GM12891 (cell line): ENCODE measurements at regions not wholly inside any gene's neighbourhood (a gene's known extent, or its start where the extent isn't known, plus 50 kb on each side); places are given as distances from the start of the nearest gene placed in this dataset.

Experiments used
- DNase-seq: peaks from one replicate; pipeline ENCODE4 v3.0.0; 2011; ENCODE audit warnings: low spot score; ENCODE audit not compliant: insufficient read length
- FAIRE-seq: peaks from 2 replicates; lab custom pipeline; 2011; peaks lifted over from hg19 to GRCh38; lab: Jason Lieb, UNC
- PAX5 ChIP-seq: IDR thresholded peaks from 2 replicates; pipeline ENCODE4 v1.6.1; 2011; ENCODE audit warnings: low read length, moderate library complexity, mild to moderate bottlenecking; ENCODE audit not compliant: insufficient read depth, severe bottlenecking
- POLR2A ChIP-seq: IDR thresholded peaks from 2 replicates; pipeline ENCODE4 v1.6.1; 2011; ENCODE audit warnings: low read depth, low read length, control low read depth
- POLR2AphosphoS5 ChIP-seq: IDR thresholded peaks from 2 replicates; pipeline ENCODE4 v1.6.1; 2011; ENCODE audit warnings: low read depth, low read length, control low read depth
- POU2F2 ChIP-seq: IDR thresholded peaks from 2 replicates; pipeline ENCODE4 v1.6.1; 2011; ENCODE audit warnings: low read depth, mild to moderate bottlenecking, control low read depth, low read length, moderate library complexity
- SPI1 ChIP-seq: IDR thresholded peaks from 2 replicates; pipeline ENCODE4 v1.6.1; 2011; ENCODE audit warnings: low read depth, low read length, control low read depth
- TAF1 ChIP-seq: IDR thresholded peaks from 2 replicates; pipeline ENCODE4 v1.6.1; 2011; ENCODE audit warnings: low read depth, low read length, control low read depth

GRCh38 chr10:83371696-83372490 lies 767.4 kb upstream of the GHITM start:
- DNase-seq (no peak), FAIRE-seq (no peak)
- TF ChIP-seq POU2F2 (no peak), POLR2AphosphoS5 (no peak), TAF1 (no peak), PAX5 (no peak), POLR2A (no peak), SPI1 (no peak)

- TF ChIP-seq POLR2AphosphoS5 (no peak), SPI1 (no peak), PAX5 (no peak), POU2F2 (no peak), TAF1 (no peak), POLR2A (no peak)
- FAIRE-seq = no peak
- no peak for DNase-seq
Measured at GRCh38 chr10:83372646-83373045, 766.7 kb upstream of the GHITM start.

GRCh38 chr10:83373671-83374070 lies 765.6 kb upstream of the GHITM start:
- FAIRE-seq (no peak), DNase-seq (no peak)
- peak; percentile 25; the same call in 1 of the 2 replicates for TF ChIP-seq SPI1
- no peak for TF ChIP-seq TAF1

- DNase-seq (no peak), FAIRE-seq (no peak)
- no peak for TF ChIP-seq SPI1
- no peak for TF ChIP-seq POU2F2
- no peak for TF ChIP-seq TAF1
- no peak for TF ChIP-seq PAX5
Measured at GRCh38 chr10:83374741-83375140, 764.6 kb upstream of the GHITM start.

GRCh38 chr10:83375274-83375673 lies 764.0 kb upstream of the GHITM start:
- TF ChIP-seq SPI1 (no peak), POLR2A (no peak), POLR2AphosphoS5 (no peak), POU2F2 (no peak), PAX5 (no peak), TAF1 (no peak)
- FAIRE-seq (no peak), DNase-seq (no peak)

- TF ChIP-seq POLR2A (no peak), SPI1 (no peak), POU2F2 (no peak), POLR2AphosphoS5 (no peak), TAF1 (no peak), PAX5 (no peak)
- no peak for DNase-seq
- FAIRE-seq = no peak
Measured at GRCh38 chr10:83397806-83398205, 741.5 kb upstream of the GHITM start.

- FAIRE-seq (no peak), DNase-seq (no peak)
- TF ChIP-seq POLR2A (no peak), POU2F2 (no peak), SPI1 (no peak), POLR2AphosphoS5 (no peak), PAX5 (no peak), TAF1 (no peak)
Measured at GRCh38 chr10:83410570-83410969, 728.7 kb upstream of the GHITM start.

GRCh38 chr10:83425306-83425705 lies 714.0 kb upstream of the GHITM start:
- DNase-seq (no peak), FAIRE-seq (no peak)
- TF ChIP-seq POU2F2 = no peak
- no peak for TF ChIP-seq TAF1
- TF ChIP-seq POLR2AphosphoS5 = no peak
- no peak for TF ChIP-seq PAX5
- TF ChIP-seq SPI1 = no peak
- TF ChIP-seq POLR2A = no peak

GRCh38 chr10:83427101-83427500 lies 712.2 kb upstream of the GHITM start:
- DNase-seq = no peak
- no peak for TF ChIP-seq SPI1
- no peak for TF ChIP-seq POLR2AphosphoS5
- no peak for TF ChIP-seq POU2F2
- TF ChIP-seq POLR2A = no peak
- no peak for TF ChIP-seq TAF1
- TF ChIP-seq PAX5 = no peak
- FAIRE-seq = no peak
